Activated naive CD4-positive, alpha-beta T cell treated with anti-CD3 and anti-CD28 coated beads for 36 hours (primary cell): ENCODE measurements at regions not wholly inside any gene's neighbourhood (a gene's known extent, or its start where the extent isn't known, plus 50 kb on each side); places are given as distances from the start of the nearest gene placed in this dataset.

Experiments used
- CTCF ChIA-PET: fragments of 350-600 bp; sonication (Branson Sonifier 250); formaldehyde crosslinking; loops from one replicate; lab custom pipeline; 2021; ENCODE audit warnings: antibody characterized with exemption; lab: Charles Lee
- DNase-seq: peaks from one replicate; pipeline ENCODE4 v3.0.0-alpha.2; 2020
- H3K27ac Mint-ChIP-seq: one replicate; pipeline ENCODE4 v1.8.0; 2021; ENCODE audit warnings: mild to moderate bottlenecking, mixed read lengths
- H3K27me3 Mint-ChIP-seq: one replicate; pipeline ENCODE4 v1.8.0; 2021; ENCODE audit warnings: low read depth, mixed read lengths
- H3K36me3 Mint-ChIP-seq: one replicate; pipeline ENCODE4 v1.8.0; 2021; ENCODE audit warnings: low read depth, mixed read lengths
- H3K4me1 Mint-ChIP-seq: one replicate; pipeline ENCODE4 v1.8.0; 2021; ENCODE audit warnings: low read depth, mixed read lengths
- H3K4me3 Mint-ChIP-seq: one replicate; pipeline ENCODE4 v1.8.0; 2021; ENCODE audit warnings: mild to moderate bottlenecking, moderate library complexity, mixed read lengths
- H3K9me3 Mint-ChIP-seq: one replicate; pipeline ENCODE4 v1.8.0; 2021; ENCODE audit warnings: mixed read lengths
- intact Hi-C: fragments of 100-400 bp; cut with micrococcal nuclease; formaldehyde crosslinking; loops from one replicate; pipeline ENCODE4 v1.15.1; 2023

DNA sequence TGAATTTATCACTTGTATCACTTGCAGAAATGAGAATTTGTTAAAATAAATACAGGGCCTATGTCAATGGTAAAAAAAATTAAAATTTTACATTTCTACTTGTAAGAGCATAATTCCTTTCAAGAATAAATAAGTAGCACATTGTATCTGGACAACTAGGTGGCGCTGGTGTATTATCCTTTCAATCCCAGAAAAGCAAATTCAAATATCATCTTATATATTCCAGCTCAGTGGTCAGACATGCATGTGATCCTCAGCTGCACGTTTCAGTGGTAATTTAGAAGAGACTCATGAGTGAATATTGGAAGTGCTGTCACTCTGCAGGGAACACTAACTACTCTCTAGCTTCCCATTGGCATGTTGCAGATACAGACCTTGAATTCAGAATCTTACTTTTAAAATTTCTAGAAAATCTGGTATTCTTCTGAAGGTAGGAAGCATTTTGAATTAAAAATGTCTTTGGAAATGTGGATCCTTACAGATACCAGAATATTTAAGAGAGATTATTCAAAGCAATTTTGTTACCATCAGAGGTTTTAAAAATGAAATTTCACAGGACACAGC lies 1414.7 kb upstream of the TENM3 start:
- no peaks in the 10 kb centered on the region for H3K9me3 Mint-ChIP-seq
- intact Hi-C loops, result loop anchor here (10.0 kb wide), 1 partner anchor 164 kb away; no protein-coding TSS in a partner anchor
- H3K4me3 Mint-ChIP-seq, result no peak overlapping the region
- H3K4me1 Mint-ChIP-seq, result no peaks in the 10 kb centered on the region
- CTCF ChIA-PET, result interaction anchor here (1.7 kb wide), 1 partner anchor 163 kb away, joined by 6 read pairs; no protein-coding TSS in a partner anchor
- DNase-seq, result peak; percentile 10
- no peaks in the 10 kb centered on the region for H3K36me3 Mint-ChIP-seq
- no peak overlapping the region for H3K27ac Mint-ChIP-seq
- no peaks in the 10 kb centered on the region for H3K27me3 Mint-ChIP-seq

DNA sequence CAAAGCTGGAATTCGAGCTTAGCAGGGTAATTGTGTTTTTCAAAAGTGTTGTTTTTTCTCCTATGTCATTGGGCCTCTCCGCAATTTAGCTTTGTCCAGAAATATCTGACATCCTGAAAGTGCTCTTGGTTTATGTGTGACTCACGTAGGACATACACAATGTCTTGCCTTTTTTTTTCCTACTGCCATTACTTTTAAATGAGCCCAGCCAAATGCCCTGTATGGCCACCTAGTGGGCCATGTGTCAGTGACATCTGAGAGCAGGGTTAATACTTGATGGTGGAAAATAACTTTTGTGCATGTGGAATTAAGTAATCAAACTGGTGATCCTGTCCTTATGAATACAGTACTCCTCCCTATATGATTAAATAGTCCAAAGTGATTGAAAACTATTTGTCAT lies 1411.1 kb upstream of the TENM3 start:
- no peak for DNase-seq
- intact Hi-C loops, result no loop called here
- no peaks in the 10 kb centered on the region for H3K9me3 Mint-ChIP-seq
- no peak overlapping the region for H3K4me3 Mint-ChIP-seq
- no peaks in the 10 kb centered on the region for H3K4me1 Mint-ChIP-seq
- no peak overlapping the region for H3K27ac Mint-ChIP-seq
- H3K36me3 Mint-ChIP-seq, result no peaks in the 10 kb centered on the region
- CTCF ChIA-PET, result no interaction called here
- H3K27me3 Mint-ChIP-seq, result no peaks in the 10 kb centered on the region

DNA sequence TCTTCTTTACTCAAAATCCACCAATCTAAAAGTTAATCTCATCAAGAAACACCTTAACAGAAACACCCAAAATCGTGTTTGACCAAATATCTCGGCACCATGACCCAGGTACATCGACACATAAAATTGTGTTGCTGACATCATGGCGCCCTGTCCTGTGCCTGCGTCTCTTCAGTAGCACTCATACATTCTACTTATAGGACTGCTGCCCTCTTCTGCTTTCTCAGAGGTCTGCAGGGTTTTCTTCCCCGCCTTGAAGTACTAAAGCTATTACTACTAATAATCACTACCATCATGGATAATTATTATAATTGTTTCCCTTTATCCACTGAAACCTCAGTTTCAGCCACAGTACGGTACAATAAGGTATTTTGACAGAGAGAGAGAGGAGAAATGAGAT lies 1403.1 kb upstream of the TENM3 start:
- Mint-ChIP-seq H3K36me3 (no peaks in the 10 kb centered on the region), H3K27me3 (no peaks in the 10 kb centered on the region), H3K4me1 (no peaks in the 10 kb centered on the region), H3K27ac (no peak overlapping the region), H3K4me3 (no peak overlapping the region), H3K9me3 (no peaks in the 10 kb centered on the region)
- no peak for DNase-seq
- CTCF ChIA-PET, result no interaction called here
- intact Hi-C loops, result no loop called here

DNA sequence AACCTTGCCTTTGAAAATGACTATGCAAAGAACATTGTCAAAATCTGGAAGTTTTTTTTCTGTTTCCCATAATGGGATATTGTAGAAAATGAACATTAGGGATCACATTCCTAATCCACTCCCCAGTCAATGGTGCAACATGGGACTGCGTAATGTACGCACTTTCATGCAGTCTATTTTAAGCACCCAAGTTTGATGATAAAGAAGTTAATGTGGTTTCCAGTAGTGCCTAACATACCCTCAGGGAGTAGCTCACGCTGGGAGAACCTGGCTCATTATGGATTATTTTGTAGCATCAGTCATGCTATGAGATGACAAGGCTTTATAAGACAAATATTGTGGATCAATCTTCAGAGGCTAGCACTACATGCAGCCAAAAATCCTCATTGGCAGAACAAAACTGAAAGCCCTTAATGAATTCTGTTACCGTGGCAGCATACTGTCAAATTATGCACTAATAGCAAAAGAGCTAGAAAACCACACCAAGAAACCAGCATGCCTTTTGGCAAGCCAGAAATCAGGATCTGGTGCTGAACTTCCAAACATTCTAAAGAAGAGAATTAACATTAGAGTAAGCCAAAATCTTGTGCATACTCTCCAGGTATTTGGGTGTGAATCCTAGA lies 1392.8 kb upstream of the TENM3 start:
- no peaks in the 10 kb centered on the region for H3K27me3 Mint-ChIP-seq
- no peak for DNase-seq
- CTCF ChIA-PET, result no interaction called here

DNA sequence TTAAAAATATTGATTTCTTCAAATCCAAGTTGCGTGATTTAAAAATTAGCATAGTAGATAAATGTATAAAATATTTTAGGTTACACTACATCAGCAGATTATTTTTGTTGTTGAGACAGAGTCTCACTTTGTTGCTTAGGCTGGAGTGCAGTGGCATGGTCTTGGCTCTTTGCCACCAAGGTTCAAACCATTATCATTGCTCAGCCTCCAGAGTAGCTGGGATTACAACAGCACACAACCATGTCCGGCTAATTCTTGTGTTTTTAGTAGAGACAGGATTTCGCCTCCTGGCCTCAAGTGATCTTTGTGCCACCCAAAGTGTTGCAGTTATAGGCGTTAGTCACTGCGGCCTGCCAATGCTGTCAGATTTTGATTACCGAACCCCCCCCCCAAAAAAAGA lies 1390.5 kb upstream of the TENM3 start:
- no peaks in the 10 kb centered on the region for H3K36me3 Mint-ChIP-seq
- H3K4me3 Mint-ChIP-seq, result no peak overlapping the region
- H3K9me3 Mint-ChIP-seq, result peaks cover 17% of the 10 kb centered on the region
- no peaks in the 10 kb centered on the region for H3K27me3 Mint-ChIP-seq
- DNase-seq, result no peak
- H3K27ac Mint-ChIP-seq, result no peak overlapping the region
- intact Hi-C loops, result no loop called here
- no peaks in the 10 kb centered on the region for H3K4me1 Mint-ChIP-seq
- CTCF ChIA-PET, result no interaction called here

More for the DNA sequence above, 1392.8 kb upstream of the TENM3 start:
- Mint-ChIP-seq H3K27ac (no peak overlapping the region), H3K4me1 (no peaks in the 10 kb centered on the region), H3K36me3 (no peaks in the 10 kb centered on the region), H3K4me3 (no peak overlapping the region), H3K9me3 (no peaks in the 10 kb centered on the region)
- intact Hi-C loops, result no loop called here

DNA sequence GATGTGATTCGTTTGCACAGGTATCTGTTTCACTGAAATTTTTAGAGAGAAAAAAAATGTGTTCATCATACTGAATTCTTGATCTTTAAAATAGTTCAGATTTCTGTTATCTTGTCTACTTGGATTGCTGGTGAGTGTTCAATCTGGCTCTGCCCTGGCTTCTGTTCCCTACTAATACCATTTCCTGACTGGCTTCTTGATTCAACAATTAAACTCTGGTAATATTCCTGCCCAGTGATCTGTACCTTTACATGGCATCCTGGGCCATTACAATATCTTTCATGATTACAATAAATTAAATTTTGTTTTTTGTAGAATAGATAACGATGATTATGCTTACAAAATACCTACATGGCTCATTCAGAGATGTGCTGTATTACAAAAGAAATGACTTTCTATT lies 1388.0 kb upstream of the TENM3 start:
- Mint-ChIP-seq H3K4me3 (no peak overlapping the region), H3K27ac (no peak overlapping the region), H3K9me3 (peaks cover 26% of the 10 kb centered on the region), H3K4me1 (no peaks in the 10 kb centered on the region), H3K36me3 (no peaks in the 10 kb centered on the region), H3K27me3 (no peaks in the 10 kb centered on the region)
- intact Hi-C loops, result no loop called here
- no peak for DNase-seq
- CTCF ChIA-PET, result no interaction called here

DNA sequence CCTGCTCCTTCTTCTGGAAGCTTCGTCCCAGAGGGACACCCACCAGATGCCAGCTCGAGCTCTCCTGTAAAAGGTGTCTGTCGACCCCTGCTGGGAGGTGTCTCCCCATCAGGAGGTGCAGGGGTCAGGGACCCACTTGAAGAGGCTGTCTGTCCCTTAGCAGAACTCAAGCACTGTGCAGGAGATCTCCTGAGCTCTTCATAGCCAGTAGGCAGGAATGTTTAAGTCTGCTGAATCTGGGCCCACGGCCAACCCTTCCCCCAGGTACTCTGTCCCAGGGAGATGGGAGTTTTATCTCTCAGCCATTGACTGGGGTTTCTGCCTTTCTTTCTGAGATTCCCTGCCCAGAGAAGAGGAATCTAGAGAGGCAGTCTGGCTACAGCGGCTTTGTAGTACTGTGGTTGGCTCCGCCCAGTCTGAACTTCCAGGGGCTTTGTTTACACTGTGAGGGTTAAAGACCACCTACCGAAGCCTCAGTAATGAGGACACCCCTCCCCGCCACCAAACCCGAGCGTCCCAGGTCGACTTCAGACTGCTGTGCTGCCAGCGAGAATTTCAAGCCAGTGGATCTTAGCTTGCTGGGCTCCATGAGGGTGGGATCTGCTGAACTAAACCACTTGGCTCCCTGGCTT lies 1383.0 kb upstream of the TENM3 start:
- DNase-seq, result no peak
- no peaks in the 10 kb centered on the region for H3K36me3 Mint-ChIP-seq
- intact Hi-C loops, result no loop called here

DNA sequence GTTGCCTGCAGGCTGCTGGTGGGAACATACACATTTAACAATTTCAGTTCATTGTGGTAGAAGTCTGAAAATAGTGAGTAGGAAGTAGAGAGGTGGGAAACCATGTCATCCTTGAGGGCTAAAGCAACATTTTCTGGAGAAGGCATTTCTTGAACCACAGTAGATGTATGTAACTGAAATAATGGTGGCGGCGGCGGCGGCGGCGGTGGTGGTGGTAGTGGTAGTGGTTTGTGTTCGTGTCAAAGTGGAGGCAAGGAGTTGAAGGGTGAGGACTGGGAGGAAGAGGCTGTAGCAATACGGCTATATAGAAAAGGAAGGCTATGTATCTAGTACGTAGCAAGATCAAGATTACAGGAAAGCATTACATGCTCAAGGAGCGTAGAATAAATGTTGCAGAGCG lies 1381.6 kb upstream of the TENM3 start:
- Mint-ChIP-seq H3K4me1 (no peaks in the 10 kb centered on the region), H3K27me3 (no peaks in the 10 kb centered on the region), H3K36me3 (no peaks in the 10 kb centered on the region), H3K9me3 (peaks cover 26% of the 10 kb centered on the region), H3K27ac (no peak overlapping the region), H3K4me3 (no peak overlapping the region)
- intact Hi-C loops, result no loop called here
- DNase-seq, result no peak
- CTCF ChIA-PET, result no interaction called here

More for the DNA sequence above, 1383.0 kb upstream of the TENM3 start:
- Mint-ChIP-seq H3K4me3 (no peak overlapping the region), H3K9me3 (peaks cover 33% of the 10 kb centered on the region), H3K27ac (no peak overlapping the region), H3K27me3 (no peaks in the 10 kb centered on the region), H3K4me1 (no peaks in the 10 kb centered on the region)
- CTCF ChIA-PET, result no interaction called here

DNA sequence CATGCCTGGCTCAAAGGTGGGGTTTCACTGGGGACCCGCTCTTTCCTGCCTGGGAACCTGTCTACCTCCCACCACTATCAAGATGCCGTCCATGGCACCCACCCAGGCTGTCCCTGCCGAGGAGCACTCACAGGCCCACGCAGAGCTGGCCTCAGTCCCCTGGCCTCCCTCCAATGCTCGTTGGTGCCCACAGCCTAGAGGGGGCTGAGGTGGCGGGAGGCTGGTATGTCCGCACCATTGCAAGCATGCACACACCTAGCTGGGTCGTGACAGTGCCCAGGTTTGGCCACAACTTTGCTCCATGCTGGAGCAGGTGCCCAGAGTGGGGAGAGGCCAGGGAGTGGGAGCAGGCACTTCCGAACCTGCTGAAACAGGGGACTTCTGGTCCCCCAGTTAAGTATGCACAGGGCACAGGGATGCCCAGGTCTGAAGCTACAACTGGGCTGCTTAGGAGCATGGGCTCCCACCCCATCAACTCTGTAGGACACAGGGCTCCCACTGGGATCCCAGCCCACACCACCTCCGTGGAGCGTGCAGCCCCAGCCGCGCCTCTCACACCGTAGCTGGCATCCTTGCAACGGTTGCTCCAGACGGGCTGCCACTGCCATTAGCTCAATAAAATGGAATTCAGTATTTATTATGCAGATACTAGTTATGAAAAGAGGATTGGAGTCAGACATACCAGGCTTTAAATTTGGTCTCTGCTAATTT lies 1376.1 kb upstream of the TENM3 start:
- CTCF ChIA-PET, result no interaction called here
- Mint-ChIP-seq H3K4me1 (no peaks in the 10 kb centered on the region), H3K27me3 (no peaks in the 10 kb centered on the region), H3K36me3 (no peaks in the 10 kb centered on the region), H3K27ac (no peak overlapping the region), H3K4me3 (no peak overlapping the region), H3K9me3 (peaks cover 10% of the 10 kb centered on the region)
- intact Hi-C loops, result no loop called here
- DNase-seq, result no peak

DNA sequence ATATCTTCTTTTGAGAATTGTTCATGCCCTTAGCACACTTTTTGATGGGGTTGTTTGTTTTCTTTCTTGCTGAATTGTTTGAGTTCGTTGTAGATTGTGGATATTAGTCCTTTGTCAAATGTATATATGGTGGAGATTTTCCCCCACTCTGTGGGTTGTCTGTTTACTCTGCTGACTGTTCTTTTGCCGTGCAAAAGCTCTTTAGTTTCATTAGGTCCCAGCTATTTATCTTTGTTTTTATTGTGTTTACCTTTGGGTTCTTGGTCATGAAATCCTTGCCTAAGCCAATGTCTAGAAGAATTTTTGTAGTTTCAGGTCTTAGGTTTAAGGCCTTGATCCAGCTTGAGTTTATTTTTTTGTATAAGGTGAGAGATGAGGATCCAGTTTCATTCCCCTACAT lies 1372.6 kb upstream of the TENM3 start:
- no peak overlapping the region for H3K27ac Mint-ChIP-seq
- CTCF ChIA-PET, result no interaction called here

DNA sequence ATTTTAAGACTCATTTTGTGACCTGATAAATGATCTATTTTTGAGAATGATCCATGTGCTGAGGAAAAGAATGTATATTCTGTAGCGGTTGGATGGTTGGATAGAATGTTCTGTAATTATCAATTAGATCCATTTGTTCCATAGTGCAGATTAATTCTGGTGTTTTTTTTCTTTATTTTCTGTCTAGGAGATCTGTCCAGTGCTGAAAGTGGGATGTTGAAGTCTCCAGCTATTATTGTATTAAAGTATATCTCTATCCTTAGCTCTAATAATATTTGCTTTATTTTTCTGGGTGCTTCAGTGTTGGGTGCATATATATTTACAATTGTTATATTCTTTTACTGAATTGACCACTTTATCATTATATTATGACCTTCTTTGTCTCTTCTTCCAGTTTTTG lies 1344.9 kb upstream of the TENM3 start:
- no peaks in the 10 kb centered on the region for H3K36me3 Mint-ChIP-seq
- DNase-seq, result no peak
- intact Hi-C loops, result no loop called here
- peaks cover 3% of the 10 kb centered on the region for H3K9me3 Mint-ChIP-seq
- H3K27ac Mint-ChIP-seq, result no peak overlapping the region
- no peaks in the 10 kb centered on the region for H3K27me3 Mint-ChIP-seq
- no peaks in the 10 kb centered on the region for H3K4me1 Mint-ChIP-seq
- CTCF ChIA-PET, result interaction anchor here (0.7 kb wide), 1 partner anchor 471 kb away, joined by 4 read pairs; no protein-coding TSS in a partner anchor
- no peak overlapping the region for H3K4me3 Mint-ChIP-seq

More for the DNA sequence above, 1372.6 kb upstream of the TENM3 start:
- no peaks in the 10 kb centered on the region for H3K4me1 Mint-ChIP-seq
- no peaks in the 10 kb centered on the region for H3K36me3 Mint-ChIP-seq
- H3K9me3 Mint-ChIP-seq, result peaks cover 8% of the 10 kb centered on the region
- intact Hi-C loops, result no loop called here
- no peaks in the 10 kb centered on the region for H3K27me3 Mint-ChIP-seq
- no peak for DNase-seq
- no peak overlapping the region for H3K4me3 Mint-ChIP-seq

DNA sequence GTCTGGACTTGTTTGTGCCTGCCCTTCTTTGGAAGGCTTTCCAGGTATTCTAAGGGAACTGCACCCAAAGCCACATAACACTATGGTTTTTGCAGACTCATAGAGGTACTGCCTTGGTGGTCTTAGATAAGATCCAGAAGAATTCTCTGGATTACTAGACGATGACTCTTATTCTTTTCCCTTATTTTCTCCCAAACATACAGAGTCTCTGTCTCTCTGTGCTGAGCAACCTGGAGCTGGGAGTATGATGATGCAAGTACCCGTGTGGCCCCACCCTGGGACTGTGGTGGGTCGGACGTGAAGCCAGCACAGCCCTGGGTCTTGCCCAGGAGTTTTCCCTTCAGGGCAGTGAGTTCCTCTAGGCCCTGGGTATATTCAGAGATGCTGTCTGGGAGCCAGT lies 1342.4 kb upstream of the TENM3 start:
- Mint-ChIP-seq H3K4me3 (no peak overlapping the region), H3K27me3 (no peaks in the 10 kb centered on the region), H3K9me3 (peaks cover 5% of the 10 kb centered on the region), H3K27ac (no peak overlapping the region), H3K4me1 (no peaks in the 10 kb centered on the region), H3K36me3 (no peaks in the 10 kb centered on the region)
- intact Hi-C loops, result no loop called here
- no peak for DNase-seq
- CTCF ChIA-PET, result no interaction called here
